Glomerular endothelial cell (primary cell): ENCODE measurements at regions not wholly inside any gene's neighbourhood (a gene's known extent, or its start where the extent isn't known, plus 50 kb on each side); places are given as distances from the start of the nearest gene placed in this dataset.

ENCODE experiments used
- DNase-seq: peaks from one replicate; pipeline ENCODE4 v3.0.0-alpha.2; 2011; ENCODE audit warnings: low read depth, low spot score; ENCODE audit errors: extremely low read depth

- DNase-seq, result no peak
Measured at GRCh38 chr21:27646691-27647090, 679.8 kb upstream of the ADAMTS5 start.

- no peak for DNase-seq
Measured at GRCh38 chr21:27646056-27646455, 679.2 kb upstream of the ADAMTS5 start.

- no peak for DNase-seq
Measured at GRCh38 chr21:27645285-27645684, 678.4 kb upstream of the ADAMTS5 start.

GRCh38 chr21:27643326-27643725 is 676.4 kb upstream of the ADAMTS5 start:
- no peak for DNase-seq

- no peak for DNase-seq
Measured at GRCh38 chr21:27639286-27639685, 672.4 kb upstream of the ADAMTS5 start.

- no peak for DNase-seq
Measured at GRCh38 chr21:27636656-27637055, 669.8 kb upstream of the ADAMTS5 start.

GRCh38 chr21:27633631-27634030 is 666.7 kb upstream of the ADAMTS5 start:
- no peak for DNase-seq

GRCh38 chr21:27631471-27631870 is 664.6 kb upstream of the ADAMTS5 start:
- no peak for DNase-seq

- DNase-seq, result no peak
Measured at GRCh38 chr21:27622631-27623030, 655.7 kb upstream of the ADAMTS5 start.

- DNase-seq, result no peak
Measured at GRCh38 chr21:27614231-27614630, 647.3 kb upstream of the ADAMTS5 start.

- DNase-seq, result no peak
Measured at GRCh38 chr21:27606422-27606821, 639.5 kb upstream of the ADAMTS5 start.

- no peak for DNase-seq
Measured at GRCh38 chr21:27596196-27596595, 629.3 kb upstream of the ADAMTS5 start.

- DNase-seq, result no peak
Measured at GRCh38 chr21:27595716-27596115, 628.8 kb upstream of the ADAMTS5 start.

GRCh38 chr21:27590271-27590670 is 623.4 kb upstream of the ADAMTS5 start:
- no peak for DNase-seq

- DNase-seq, result no peak
Measured at GRCh38 chr21:27589781-27590180, 622.9 kb upstream of the ADAMTS5 start.

- DNase-seq, result no peak
Measured at GRCh38 chr21:27586986-27587385, 620.1 kb upstream of the ADAMTS5 start.

GRCh38 chr21:27586326-27586725 is 619.4 kb upstream of the ADAMTS5 start:
- DNase-seq, result no peak

GRCh38 chr21:27584256-27584655 is 617.4 kb upstream of the ADAMTS5 start:
- no peak for DNase-seq

GRCh38 chr21:27582948-27583430 is 616.1 kb upstream of the ADAMTS5 start:
- no peak for DNase-seq

GRCh38 chr21:27582246-27582947 is 615.5 kb upstream of the ADAMTS5 start:
- no peak for DNase-seq

- DNase-seq, result no peak
Measured at GRCh38 chr21:27581168-27581567, 614.3 kb upstream of the ADAMTS5 start.

GRCh38 chr21:27580276-27580675 is 613.4 kb upstream of the ADAMTS5 start:
- no peak for DNase-seq

GRCh38 chr21:27578741-27579265 is 611.9 kb upstream of the ADAMTS5 start:
- DNase-seq, result no peak
